ENCODE measurements at regions not wholly inside any gene's neighbourhood (a gene's known extent, or its start where the extent isn't known, plus 50 kb on each side); places are given as distances from the start of the nearest gene placed in this dataset.

DNA sequence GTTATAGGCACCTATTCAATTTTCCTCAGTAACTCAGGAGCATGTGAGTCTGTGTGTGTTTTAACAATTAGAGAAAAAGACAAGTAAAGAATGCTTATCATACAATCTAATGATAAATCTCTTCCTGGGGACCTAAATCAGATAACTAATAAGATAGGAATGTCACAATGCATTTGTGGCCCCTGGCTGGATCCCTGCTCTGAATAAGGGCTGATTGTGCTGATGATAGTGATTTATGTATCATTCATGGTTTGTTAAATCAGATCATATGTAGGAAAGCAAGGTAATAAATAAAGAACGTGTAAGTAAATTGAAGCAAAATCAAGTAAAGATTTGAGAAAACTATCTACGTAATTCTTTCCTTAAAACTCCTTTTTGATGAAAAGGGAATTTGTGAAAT, 145.9 kb downstream of the C7orf25 start:
- ChIA-PET POLR2A (no interaction called here), CTCF (interaction anchor here (0.6 to 1.4 kb wide), 2 partner anchors 21 to 119 kb away, joined by 3 to 5 read pairs; no protein-coding TSS in a partner anchor)
- peaks cover 11% of the 10 kb centered on the region for H3K4me1 Mint-ChIP-seq (ENCODE audit: insufficient read depth, unreplicated experiment)
- no peaks in the 10 kb centered on the region for H3K9me3 Mint-ChIP-seq (ENCODE audit: unreplicated experiment)
- H3K4me3 Mint-ChIP-seq (ENCODE audit: unreplicated experiment) = no peak overlapping the region
- no peaks in the 10 kb centered on the region for H3K27me3 Mint-ChIP-seq (ENCODE audit: insufficient read depth, unreplicated experiment)
- BruUV-seq (replicated peaks) = no TSS peak
- TF ChIP-seq, protein P1, sequence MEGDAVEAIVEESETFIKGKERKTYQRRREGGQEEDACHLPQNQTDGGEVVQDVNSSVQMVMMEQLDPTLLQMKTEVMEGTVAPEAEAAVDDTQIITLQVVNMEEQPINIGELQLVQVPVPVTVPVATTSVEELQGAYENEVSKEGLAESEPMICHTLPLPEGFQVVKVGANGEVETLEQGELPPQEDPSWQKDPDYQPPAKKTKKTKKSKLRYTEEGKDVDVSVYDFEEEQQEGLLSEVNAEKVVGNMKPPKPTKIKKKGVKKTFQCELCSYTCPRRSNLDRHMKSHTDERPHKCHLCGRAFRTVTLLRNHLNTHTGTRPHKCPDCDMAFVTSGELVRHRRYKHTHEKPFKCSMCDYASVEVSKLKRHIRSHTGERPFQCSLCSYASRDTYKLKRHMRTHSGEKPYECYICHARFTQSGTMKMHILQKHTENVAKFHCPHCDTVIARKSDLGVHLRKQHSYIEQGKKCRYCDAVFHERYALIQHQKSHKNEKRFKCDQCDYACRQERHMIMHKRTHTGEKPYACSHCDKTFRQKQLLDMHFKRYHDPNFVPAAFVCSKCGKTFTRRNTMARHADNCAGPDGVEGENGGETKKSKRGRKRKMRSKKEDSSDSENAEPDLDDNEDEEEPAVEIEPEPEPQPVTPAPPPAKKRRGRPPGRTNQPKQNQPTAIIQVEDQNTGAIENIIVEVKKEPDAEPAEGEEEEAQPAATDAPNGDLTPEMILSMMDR (IDR thresholded peaks at IDR 0.05; ENCODE audit: unreplicated experiment) = no peak
- H3K27ac Mint-ChIP-seq (ENCODE audit: low read depth, unreplicated experiment) = no peak overlapping the region
- H3K36me3 Mint-ChIP-seq (ENCODE audit: insufficient read depth, unreplicated experiment) = no peaks in the 10 kb centered on the region
- intact Hi-C loops (cut with micrococcal nuclease) = no loop called here
- DNase-seq (ENCODE audit: unreplicated experiment) = no peak

DNA sequence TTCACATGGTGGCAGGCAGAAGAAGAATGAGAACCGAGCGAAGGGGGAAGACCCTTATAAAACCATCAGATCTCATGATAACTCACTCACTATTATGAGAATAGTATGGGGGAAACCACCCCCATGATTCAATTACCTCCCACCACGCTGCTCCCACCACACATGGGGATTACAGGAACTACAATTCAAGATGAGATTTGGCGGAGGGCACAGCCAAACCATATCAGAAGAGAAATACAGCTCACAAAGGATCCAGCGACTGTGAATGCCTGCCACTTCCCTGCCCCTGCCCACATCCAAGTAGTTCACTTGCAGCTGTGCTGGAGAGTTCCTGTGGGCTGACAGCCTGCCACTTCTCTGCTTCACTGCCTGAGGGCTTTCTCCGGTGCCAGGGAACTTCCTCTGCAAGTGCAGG, 148.7 kb downstream of the C7orf25 start:
- BruUV-seq (replicated peaks) = no TSS peak
- Mint-ChIP-seq H3K4me3 (ENCODE audit: unreplicated experiment) (no peak overlapping the region), H3K36me3 (ENCODE audit: insufficient read depth, unreplicated experiment) (no peaks in the 10 kb centered on the region), H3K4me1 (ENCODE audit: insufficient read depth, unreplicated experiment) (no peaks in the 10 kb centered on the region), H3K9me3 (ENCODE audit: unreplicated experiment) (no peaks in the 10 kb centered on the region), H3K27me3 (ENCODE audit: insufficient read depth, unreplicated experiment) (no peaks in the 10 kb centered on the region), H3K27ac (ENCODE audit: low read depth, unreplicated experiment) (no peak overlapping the region)
- TF ChIP-seq, protein P1 (IDR thresholded peaks at IDR 0.05; ENCODE audit: unreplicated experiment) = no peak
- CTCF ChIA-PET = interaction anchor here (0.6 to 0.7 kb wide), 3 partner anchors 113 to 434 kb away, joined by 3 read pairs; no protein-coding TSS in a partner anchor
- intact Hi-C loops (cut with micrococcal nuclease) = no loop called here
- peak; percentile 34 for DNase-seq (ENCODE audit: unreplicated experiment)
- POLR2A ChIA-PET = interaction anchor here (1.3 kb wide), 1 partner anchor 12 kb away, joined by 3 read pairs; no protein-coding TSS in a partner anchor

DNA sequence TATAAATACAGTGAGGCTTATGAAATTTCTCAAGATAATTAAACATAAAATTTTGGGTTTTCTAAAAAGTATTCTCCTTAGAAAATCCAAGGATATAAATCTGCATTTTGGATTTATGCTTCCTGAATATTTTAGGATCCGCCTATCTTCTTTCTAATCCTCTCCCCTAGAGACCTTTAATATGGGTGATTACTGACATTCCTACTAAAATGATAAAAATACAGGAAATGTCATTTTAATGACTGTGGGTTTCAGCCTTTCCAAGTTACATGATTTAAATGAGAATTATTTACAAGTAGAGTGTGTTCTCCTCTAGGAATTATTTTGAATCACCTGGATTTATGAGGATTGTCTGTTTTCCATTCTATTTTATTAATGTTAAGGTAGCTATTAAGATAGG, 150.4 kb downstream of the C7orf25 start:
- TF ChIP-seq, protein P1 (IDR thresholded peaks at IDR 0.05; ENCODE audit: unreplicated experiment) = no peak
- ChIA-PET POLR2A (no interaction called here), CTCF (interaction anchor here (1.4 kb wide), 1 partner anchor 16 kb away, joined by 5 read pairs; no protein-coding TSS in a partner anchor)
- Mint-ChIP-seq H3K4me3 (ENCODE audit: unreplicated experiment) (no peak overlapping the region), H3K27me3 (ENCODE audit: insufficient read depth, unreplicated experiment) (no peaks in the 10 kb centered on the region), H3K4me1 (ENCODE audit: insufficient read depth, unreplicated experiment) (no peaks in the 10 kb centered on the region), H3K27ac (ENCODE audit: low read depth, unreplicated experiment) (no peak overlapping the region), H3K36me3 (ENCODE audit: insufficient read depth, unreplicated experiment) (no peaks in the 10 kb centered on the region), H3K9me3 (ENCODE audit: unreplicated experiment) (no peaks in the 10 kb centered on the region)
- no TSS peak for BruUV-seq (replicated peaks)
- DNase-seq (ENCODE audit: unreplicated experiment) = no peak
- intact Hi-C loops (cut with micrococcal nuclease) = no loop called here

GRCh38 chr7:42758124-42758523, 153.7 kb downstream of the C7orf25 start:
- no peak overlapping the region for H3K4me3 Mint-ChIP-seq (ENCODE audit: unreplicated experiment)
- no peaks in the 10 kb centered on the region for H3K36me3 Mint-ChIP-seq (ENCODE audit: insufficient read depth, unreplicated experiment)
- no peak overlapping the region for H3K27ac Mint-ChIP-seq (ENCODE audit: low read depth, unreplicated experiment)
- no peaks in the 10 kb centered on the region for H3K27me3 Mint-ChIP-seq (ENCODE audit: insufficient read depth, unreplicated experiment)
- CTCF ChIA-PET = interaction anchor here (1.4 kb wide), 1 partner anchor 13 kb away, joined by 5 read pairs; no protein-coding TSS in a partner anchor
- H3K4me1 Mint-ChIP-seq (ENCODE audit: insufficient read depth, unreplicated experiment) = no peaks in the 10 kb centered on the region
- H3K9me3 Mint-ChIP-seq (ENCODE audit: unreplicated experiment) = no peaks in the 10 kb centered on the region
- intact Hi-C loops (cut with micrococcal nuclease) = no loop called here
- no peak for DNase-seq (ENCODE audit: unreplicated experiment)
- POLR2A ChIA-PET = no interaction called here
- TF ChIP-seq, protein P1 (IDR thresholded peaks at IDR 0.05; ENCODE audit: unreplicated experiment) = no peak
- no TSS peak for BruUV-seq (replicated peaks)
